ENCODE measurements at regions not wholly inside any gene's neighbourhood (a gene's known extent, or its start where the extent isn't known, plus 50 kb on each side); places are given as distances from the start of the nearest gene placed in this dataset.

DNA sequence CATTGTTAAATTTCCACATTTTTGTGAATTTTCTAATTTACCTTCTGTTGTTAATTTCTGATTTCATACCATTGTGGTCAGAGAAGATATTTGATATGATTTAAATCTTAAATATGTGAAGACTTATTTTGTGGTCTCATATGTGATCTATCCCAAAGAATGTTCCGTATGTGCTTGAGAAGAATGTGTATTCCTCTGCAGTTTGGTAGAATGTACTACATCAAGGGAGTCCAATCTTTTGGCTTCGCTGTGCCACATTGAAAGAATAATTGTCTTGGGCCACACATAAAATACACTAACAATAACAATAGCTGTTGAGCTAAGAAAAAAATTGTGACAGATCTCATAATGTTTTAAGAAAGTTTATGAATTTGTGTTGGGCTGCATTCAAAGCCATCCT lies 140.7 kb upstream of the PRNP start:
- no peak for TF ChIP-seq CTCF (IDR thresholded peaks at IDR 0.05; ENCODE audit: poor library complexity, severe bottlenecking)
- TF ChIP-seq POLR2AphosphoS5 (IDR thresholded peaks at IDR 0.05), result no peak
- TF ChIP-seq EZH2 (IDR thresholded peaks at IDR 0.05; ENCODE audit: borderline replicate concordance, insufficient read depth, low read length, poor library complexity, severe bottlenecking), result no peak
- no peak for TF ChIP-seq MXI1 (conservative IDR thresholded peaks at IDR 0.05; ENCODE audit: poor library complexity, severe bottlenecking)
- TF ChIP-seq SMC3 (conservative IDR thresholded peaks at IDR 0.05; ENCODE audit: poor library complexity), result no peak
- no peak for TF ChIP-seq RAD21 (conservative IDR thresholded peaks at IDR 0.05)
- no peak for TF ChIP-seq EP300 (conservative IDR thresholded peaks at IDR 0.05; ENCODE audit: poor library complexity, severe bottlenecking)
- TF ChIP-seq, protein P1, sequence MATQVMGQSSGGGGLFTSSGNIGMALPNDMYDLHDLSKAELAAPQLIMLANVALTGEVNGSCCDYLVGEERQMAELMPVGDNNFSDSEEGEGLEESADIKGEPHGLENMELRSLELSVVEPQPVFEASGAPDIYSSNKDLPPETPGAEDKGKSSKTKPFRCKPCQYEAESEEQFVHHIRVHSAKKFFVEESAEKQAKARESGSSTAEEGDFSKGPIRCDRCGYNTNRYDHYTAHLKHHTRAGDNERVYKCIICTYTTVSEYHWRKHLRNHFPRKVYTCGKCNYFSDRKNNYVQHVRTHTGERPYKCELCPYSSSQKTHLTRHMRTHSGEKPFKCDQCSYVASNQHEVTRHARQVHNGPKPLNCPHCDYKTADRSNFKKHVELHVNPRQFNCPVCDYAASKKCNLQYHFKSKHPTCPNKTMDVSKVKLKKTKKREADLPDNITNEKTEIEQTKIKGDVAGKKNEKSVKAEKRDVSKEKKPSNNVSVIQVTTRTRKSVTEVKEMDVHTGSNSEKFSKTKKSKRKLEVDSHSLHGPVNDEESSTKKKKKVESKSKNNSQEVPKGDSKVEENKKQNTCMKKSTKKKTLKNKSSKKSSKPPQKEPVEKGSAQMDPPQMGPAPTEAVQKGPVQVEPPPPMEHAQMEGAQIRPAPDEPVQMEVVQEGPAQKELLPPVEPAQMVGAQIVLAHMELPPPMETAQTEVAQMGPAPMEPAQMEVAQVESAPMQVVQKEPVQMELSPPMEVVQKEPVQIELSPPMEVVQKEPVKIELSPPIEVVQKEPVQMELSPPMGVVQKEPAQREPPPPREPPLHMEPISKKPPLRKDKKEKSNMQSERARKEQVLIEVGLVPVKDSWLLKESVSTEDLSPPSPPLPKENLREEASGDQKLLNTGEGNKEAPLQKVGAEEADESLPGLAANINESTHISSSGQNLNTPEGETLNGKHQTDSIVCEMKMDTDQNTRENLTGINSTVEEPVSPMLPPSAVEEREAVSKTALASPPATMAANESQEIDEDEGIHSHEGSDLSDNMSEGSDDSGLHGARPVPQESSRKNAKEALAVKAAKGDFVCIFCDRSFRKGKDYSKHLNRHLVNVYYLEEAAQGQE (IDR thresholded peaks at IDR 0.05; ENCODE audit: borderline replicate concordance), result no peak
- TF ChIP-seq TAF1 (IDR thresholded peaks at IDR 0.05; ENCODE audit: low read depth), result no peak
